GM18499 (cell line): ENCODE measurements at regions not wholly inside any gene's neighbourhood (a gene's known extent, or its start where the extent isn't known, plus 50 kb on each side); places are given as distances from the start of the nearest gene placed in this dataset.

Source experiments
- ATAC-seq: cut with Tn5 transposase; IDR thresholded peaks from one replicate; pipeline ENCODE4 v1.9.1; 2021; ENCODE audit warnings: moderate number of reproducible peaks; ENCODE audit not compliant: insufficient read depth, unreplicated experiment

DNA sequence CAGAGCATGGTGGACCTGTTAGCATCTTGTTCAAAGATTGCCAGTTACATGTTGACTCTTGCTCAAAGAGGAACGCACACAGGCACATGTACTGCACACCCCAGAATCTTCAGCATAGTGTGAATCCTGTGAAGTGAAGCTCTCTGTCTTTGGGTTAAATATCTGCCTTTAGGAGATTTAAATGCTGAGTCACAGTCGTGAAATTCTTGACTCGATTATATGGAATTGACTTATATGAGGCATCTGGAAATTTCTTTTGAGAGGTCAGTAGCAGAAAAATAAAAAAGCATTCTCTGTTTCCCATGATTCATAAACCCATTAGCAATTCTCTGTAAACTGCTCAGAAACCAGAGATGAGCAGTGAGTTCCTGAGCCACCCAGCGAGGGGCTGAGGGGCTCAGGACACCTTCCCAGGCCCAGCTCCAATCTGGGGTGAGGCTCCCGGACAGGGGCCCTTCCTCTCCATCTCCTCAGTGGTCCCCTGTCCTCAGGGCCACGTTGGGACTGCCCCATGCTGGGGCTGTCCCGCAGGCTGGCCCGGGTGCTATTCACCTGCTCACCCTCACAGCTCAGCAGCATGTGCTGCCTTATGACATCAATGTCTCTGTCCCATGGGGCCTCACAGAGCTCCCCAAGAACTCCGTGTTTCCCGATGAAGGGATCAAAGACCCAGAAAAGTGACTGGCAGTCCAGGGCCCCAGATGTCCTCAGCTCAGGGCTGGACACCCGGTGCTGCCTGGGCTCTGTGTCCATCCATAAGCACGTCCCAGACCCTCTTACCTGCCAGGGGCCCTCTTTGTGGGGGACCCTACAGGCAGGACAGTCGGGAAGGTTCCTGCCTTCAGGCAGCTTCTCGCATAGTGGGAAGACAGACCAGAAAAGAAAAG is 50.0 kb upstream of the INSIG1 start:
- ATAC-seq, result no peak
